GDM1 (cell line): ENCODE measurements at regions not wholly inside any gene's neighbourhood (a gene's known extent, or its start where the extent isn't known, plus 50 kb on each side); places are given as distances from the start of the nearest gene placed in this dataset.
A peak's percentile ranks its signal among the peaks of the same experiment; 100 is the strongest.
"Not testable (repeated sequence)": the region's sequence is repeated elsewhere in the genome, so short reads cannot be mapped to it uniquely, and the experiment has no call there.

ENCODE experiments used
- DNase-seq: peaks from one replicate; lab custom pipeline; 2025; lab: John Stamatoyannopoulos, UW

- no peak for DNase-seq
These were observed 322.0 kb upstream of the FKBP1C start for GRCh38 chr6:62889240-62889639.

GRCh38 chr6:62891065-62891647 is 320.1 kb upstream of the FKBP1C start:
- DNase-seq, result no peak

GRCh38 chr6:62894114-62894513 is 317.2 kb upstream of the FKBP1C start:
- no peak for DNase-seq

GRCh38 chr6:62903266-62903665 is 308.0 kb upstream of the FKBP1C start:
- no peak for DNase-seq

GRCh38 chr6:62904687-62905086 is 306.6 kb upstream of the FKBP1C start:
- DNase-seq, result no peak

- no peak for DNase-seq
These were observed 296.7 kb upstream of the FKBP1C start for GRCh38 chr6:62914530-62914929.

- no peak for DNase-seq
These were observed 287.5 kb upstream of the FKBP1C start for GRCh38 chr6:62923728-62924127.

- DNase-seq, result no peak
These were observed 270.4 kb upstream of the FKBP1C start for GRCh38 chr6:62940848-62941247.

GRCh38 chr6:62942000-62942399 is 269.3 kb upstream of the FKBP1C start:
- no peak for DNase-seq

GRCh38 chr6:62968834-62969233 is 242.4 kb upstream of the FKBP1C start:
- no peak for DNase-seq

- no peak for DNase-seq
These were observed 239.2 kb upstream of the FKBP1C start for GRCh38 chr6:62971976-62972658.

- no peak for DNase-seq
These were observed 236.8 kb upstream of the FKBP1C start for GRCh38 chr6:62974452-62974851.

- no peak for DNase-seq
These were observed 234.7 kb upstream of the FKBP1C start for GRCh38 chr6:62976566-62976965.

- DNase-seq, result no peak
These were observed 232.3 kb upstream of the FKBP1C start for GRCh38 chr6:62978920-62979319.

GRCh38 chr6:62980093-62980492 is 231.2 kb upstream of the FKBP1C start:
- DNase-seq, result no peak

GRCh38 chr6:62980724-62981123 is 230.5 kb upstream of the FKBP1C start:
- no peak for DNase-seq

GRCh38 chr6:62982951-62983350 is 228.3 kb upstream of the FKBP1C start:
- DNase-seq, result no peak

GRCh38 chr6:62991696-62992095 is 219.6 kb upstream of the FKBP1C start:
- DNase-seq, result peak; percentile 20

GRCh38 chr6:62993951-62994350 is 217.3 kb upstream of the FKBP1C start:
- DNase-seq, result no peak

GRCh38 chr6:62998022-62998421 is 213.2 kb upstream of the FKBP1C start:
- DNase-seq, result no peak

- not testable (repeated sequence) for DNase-seq
These were observed 212.0 kb upstream of the FKBP1C start for GRCh38 chr6:62999242-62999641.

- no peak for DNase-seq
These were observed 211.5 kb upstream of the FKBP1C start for GRCh38 chr6:62999796-63000195.

- DNase-seq, result not testable (repeated sequence)
These were observed 205.3 kb upstream of the FKBP1C start for GRCh38 chr6:63006018-63006417.

- not testable (repeated sequence) for DNase-seq
These were observed 200.3 kb upstream of the FKBP1C start for GRCh38 chr6:63010962-63011361.
